ENCODE measurements at regions not wholly inside any gene's neighbourhood (a gene's known extent, or its start where the extent isn't known, plus 50 kb on each side); places are given as distances from the start of the nearest gene placed in this dataset.

DNA sequence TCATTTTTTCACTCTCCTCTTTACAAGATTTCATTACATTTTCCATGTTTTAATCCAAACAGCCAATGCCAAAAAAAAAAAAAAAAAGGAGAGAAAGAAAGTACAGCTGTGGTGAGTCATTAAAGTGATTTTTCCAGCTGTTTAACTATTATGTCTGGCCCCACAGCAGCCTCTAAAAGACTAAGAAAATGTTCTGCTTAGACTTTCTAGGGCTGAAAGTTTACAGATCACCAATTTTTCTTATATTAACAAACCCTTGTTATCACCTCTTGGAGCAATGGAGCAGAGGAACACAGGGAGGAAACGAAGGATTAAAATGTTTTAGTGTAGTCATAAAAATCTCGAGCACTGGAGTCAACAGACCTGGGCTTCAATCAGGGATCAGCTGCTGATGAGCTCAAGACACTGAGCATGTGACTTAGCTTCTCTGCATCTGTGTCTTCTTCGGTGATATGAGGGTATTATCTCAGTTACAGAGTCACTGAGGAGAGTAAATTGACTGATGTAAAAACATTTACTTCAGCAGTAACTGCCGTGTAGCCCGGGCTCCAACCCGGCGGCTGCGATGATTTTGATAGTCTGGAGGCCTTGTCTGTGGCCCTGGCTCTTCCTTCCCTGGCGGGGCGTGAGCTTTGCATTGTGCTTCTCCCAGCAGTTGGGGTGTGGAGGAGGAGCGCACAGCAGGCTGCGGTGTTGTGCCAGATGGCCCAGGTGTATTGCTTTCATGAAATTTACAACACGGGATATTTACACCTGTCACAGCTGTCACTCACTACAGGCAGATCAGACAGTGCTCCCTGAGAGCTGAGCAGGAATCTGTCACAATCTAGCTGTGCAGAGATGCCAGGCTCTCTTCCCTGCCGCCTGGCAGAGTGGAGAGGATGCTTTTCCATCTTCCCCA, 298.3 kb upstream of the FZD8 start:
- H3K9ac ChIP-seq (ENCODE audit: low read length) = no peak overlapping the region
- ChIA-PET RAD21 (ENCODE audit: low non-redundant PET in 1 of 2, low total read pairs in 2 of 2, uncharacterized antibody in 2 of 2, unreplicated experiment in 2 of 2) (no interaction called here), CTCF (no interaction called here), POLR2A (no interaction called here)
- H3K4me3 ChIP-seq (replicated peaks in 1 of 2; ENCODE audit: low read depth in 1 of 2, low read length in 2 of 2) = no peak overlapping the region
- TF ChIP-seq SIN3A (IDR thresholded peaks at IDR 0.05; ENCODE audit: low read depth) (no peak), ZFX (IDR thresholded peaks at IDR 0.05) (no peak), JUND (IDR thresholded peaks at IDR 0.05) (no peak), TCF7L2 (IDR thresholded peaks at IDR 0.05; ENCODE audit: borderline replicate concordance, extremely low read depth, insufficient read depth, insufficient read length) (no peak)
- TF ChIP-seq, protein P1, sequence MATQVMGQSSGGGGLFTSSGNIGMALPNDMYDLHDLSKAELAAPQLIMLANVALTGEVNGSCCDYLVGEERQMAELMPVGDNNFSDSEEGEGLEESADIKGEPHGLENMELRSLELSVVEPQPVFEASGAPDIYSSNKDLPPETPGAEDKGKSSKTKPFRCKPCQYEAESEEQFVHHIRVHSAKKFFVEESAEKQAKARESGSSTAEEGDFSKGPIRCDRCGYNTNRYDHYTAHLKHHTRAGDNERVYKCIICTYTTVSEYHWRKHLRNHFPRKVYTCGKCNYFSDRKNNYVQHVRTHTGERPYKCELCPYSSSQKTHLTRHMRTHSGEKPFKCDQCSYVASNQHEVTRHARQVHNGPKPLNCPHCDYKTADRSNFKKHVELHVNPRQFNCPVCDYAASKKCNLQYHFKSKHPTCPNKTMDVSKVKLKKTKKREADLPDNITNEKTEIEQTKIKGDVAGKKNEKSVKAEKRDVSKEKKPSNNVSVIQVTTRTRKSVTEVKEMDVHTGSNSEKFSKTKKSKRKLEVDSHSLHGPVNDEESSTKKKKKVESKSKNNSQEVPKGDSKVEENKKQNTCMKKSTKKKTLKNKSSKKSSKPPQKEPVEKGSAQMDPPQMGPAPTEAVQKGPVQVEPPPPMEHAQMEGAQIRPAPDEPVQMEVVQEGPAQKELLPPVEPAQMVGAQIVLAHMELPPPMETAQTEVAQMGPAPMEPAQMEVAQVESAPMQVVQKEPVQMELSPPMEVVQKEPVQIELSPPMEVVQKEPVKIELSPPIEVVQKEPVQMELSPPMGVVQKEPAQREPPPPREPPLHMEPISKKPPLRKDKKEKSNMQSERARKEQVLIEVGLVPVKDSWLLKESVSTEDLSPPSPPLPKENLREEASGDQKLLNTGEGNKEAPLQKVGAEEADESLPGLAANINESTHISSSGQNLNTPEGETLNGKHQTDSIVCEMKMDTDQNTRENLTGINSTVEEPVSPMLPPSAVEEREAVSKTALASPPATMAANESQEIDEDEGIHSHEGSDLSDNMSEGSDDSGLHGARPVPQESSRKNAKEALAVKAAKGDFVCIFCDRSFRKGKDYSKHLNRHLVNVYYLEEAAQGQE (IDR thresholded peaks at IDR 0.05; ENCODE audit: low read depth) = no peak
- TF ChIP-seq, protein P2, sequence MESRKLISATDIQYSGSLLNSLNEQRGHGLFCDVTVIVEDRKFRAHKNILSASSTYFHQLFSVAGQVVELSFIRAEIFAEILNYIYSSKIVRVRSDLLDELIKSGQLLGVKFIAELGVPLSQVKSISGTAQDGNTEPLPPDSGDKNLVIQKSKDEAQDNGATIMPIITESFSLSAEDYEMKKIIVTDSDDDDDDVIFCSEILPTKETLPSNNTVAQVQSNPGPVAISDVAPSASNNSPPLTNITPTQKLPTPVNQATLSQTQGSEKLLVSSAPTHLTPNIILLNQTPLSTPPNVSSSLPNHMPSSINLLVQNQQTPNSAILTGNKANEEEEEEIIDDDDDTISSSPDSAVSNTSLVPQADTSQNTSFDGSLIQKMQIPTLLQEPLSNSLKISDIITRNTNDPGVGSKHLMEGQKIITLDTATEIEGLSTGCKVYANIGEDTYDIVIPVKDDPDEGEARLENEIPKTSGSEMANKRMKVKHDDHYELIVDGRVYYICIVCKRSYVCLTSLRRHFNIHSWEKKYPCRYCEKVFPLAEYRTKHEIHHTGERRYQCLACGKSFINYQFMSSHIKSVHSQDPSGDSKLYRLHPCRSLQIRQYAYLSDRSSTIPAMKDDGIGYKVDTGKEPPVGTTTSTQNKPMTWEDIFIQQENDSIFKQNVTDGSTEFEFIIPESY (IDR thresholded peaks at IDR 0.05; ENCODE audit: extremely low read depth, insufficient replicate concordance, low read length) = no peak
- TF ChIP-seq, protein P3, sequence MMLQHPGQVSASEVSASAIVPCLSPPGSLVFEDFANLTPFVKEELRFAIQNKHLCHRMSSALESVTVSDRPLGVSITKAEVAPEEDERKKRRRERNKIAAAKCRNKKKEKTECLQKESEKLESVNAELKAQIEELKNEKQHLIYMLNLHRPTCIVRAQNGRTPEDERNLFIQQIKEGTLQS (IDR thresholded peaks at IDR 0.05) = no peak
- TF ChIP-seq, protein P4, sequence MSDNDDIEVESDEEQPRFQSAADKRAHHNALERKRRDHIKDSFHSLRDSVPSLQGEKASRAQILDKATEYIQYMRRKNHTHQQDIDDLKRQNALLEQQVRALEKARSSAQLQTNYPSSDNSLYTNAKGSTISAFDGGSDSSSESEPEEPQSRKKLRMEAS (IDR thresholded peaks at IDR 0.05) = no peak
- H3K36me3 ChIP-seq (ENCODE audit: control insufficient read depth in 1 of 2, insufficient read depth in 2 of 2, low read length in 2 of 2) = no peaks in the 10 kb centered on the region
- DNase-seq (ENCODE audit: low read depth, low spot score) (no peak), ATAC-seq (no peak)
- H3K4me1 ChIP-seq (ENCODE audit: control insufficient read depth in 1 of 2, insufficient read depth in 2 of 2, low read length in 2 of 2) = no peaks in the 10 kb centered on the region
- no TSS peak for BruUV-seq (replicated peaks)
- no peaks in the 10 kb centered on the region for H3K27me3 ChIP-seq (ENCODE audit: insufficient read depth, low read length)
- no peak overlapping the region for H3K27ac ChIP-seq (ENCODE audit: low read depth, low read length)
- peaks cover 0 to 7% of the 10 kb centered on the region in 2 experiments; a peak in 2 of 4 replicates for H3K9me3 ChIP-seq (ENCODE audit: control insufficient read depth in 1 of 2, insufficient read depth in 1 of 2, low read depth in 1 of 2, low read length in 2 of 2)
- H3K4me2 ChIP-seq (ENCODE audit: low read length) = no peak overlapping the region
- no peaks in the 10 kb centered on the region for H4K20me1 ChIP-seq (ENCODE audit: insufficient read depth)
- intact Hi-C loops (cut with micrococcal nuclease) = no loop called here
- no peaks in the 10 kb centered on the region for H3K79me2 ChIP-seq (ENCODE audit: insufficient read depth, low read length)
- H2AFZ ChIP-seq (ENCODE audit: low read depth, low read length, poor library complexity, severe bottlenecking) = no peak overlapping the region
- no peaks in the 10 kb centered on the region for H3K9me2 ChIP-seq (ENCODE audit: insufficient read depth)
